GM18508 (cell line): ENCODE measurements at regions not wholly inside any gene's neighbourhood (a gene's known extent, or its start where the extent isn't known, plus 50 kb on each side); places are given as distances from the start of the nearest gene placed in this dataset.

Source experiments
- ATAC-seq: cut with Tn5 transposase; IDR thresholded peaks from one replicate; pipeline ENCODE4 v1.9.1; 2021; ENCODE audit warnings: moderate number of reproducible peaks; ENCODE audit not compliant: insufficient read depth, unreplicated experiment

GRCh38 chr7:49243521-49243920 is 319.2 kb downstream of the CDC14C start:
- ATAC-seq: no peak

DNA sequence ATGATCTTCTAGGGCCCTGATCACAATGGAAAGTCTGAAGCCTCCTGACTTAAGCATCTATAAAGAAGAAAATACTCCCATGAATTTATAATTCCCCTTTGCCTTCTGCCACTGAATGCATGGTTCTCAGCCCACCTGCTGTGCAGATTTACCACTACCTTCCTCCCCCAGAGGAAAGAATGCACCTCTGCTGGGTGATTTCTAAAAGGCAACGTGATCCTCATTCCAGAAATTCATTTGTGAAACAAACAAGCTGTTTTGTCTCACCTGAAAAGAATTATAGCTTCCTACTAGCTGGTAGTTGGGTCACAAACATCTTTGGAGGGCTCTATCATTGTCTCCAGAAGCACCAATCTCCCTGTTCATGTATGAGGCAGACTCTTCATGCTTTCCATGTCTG is 320.2 kb downstream of the CDC14C start:
- ATAC-seq: no peak

- no peak for ATAC-seq
Measured at GRCh38 chr7:49245062-49245461, 320.7 kb downstream of the CDC14C start.

DNA sequence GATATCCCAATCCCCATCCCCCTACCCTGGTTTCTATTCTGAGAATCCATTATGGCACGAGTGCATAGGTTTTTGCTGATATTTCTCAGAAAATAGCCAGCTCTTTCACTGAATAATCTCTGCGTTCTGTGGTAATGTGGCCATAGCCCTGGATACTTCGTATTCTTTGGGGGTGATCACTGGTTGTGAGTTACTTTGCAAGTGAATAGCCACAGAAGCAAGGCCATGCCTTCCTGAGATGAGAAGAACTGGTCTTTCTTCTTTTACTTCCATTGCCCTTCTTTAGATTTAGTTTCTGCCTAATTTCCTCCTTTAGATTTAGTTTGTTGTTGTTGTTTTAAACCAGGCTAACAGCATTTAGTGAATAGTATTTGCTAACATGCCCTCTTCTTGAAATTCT is 323.4 kb downstream of the CDC14C start:
- ATAC-seq: no peak

GRCh38 chr7:49255054-49255453 is 330.7 kb downstream of the CDC14C start:
- no peak for ATAC-seq

DNA sequence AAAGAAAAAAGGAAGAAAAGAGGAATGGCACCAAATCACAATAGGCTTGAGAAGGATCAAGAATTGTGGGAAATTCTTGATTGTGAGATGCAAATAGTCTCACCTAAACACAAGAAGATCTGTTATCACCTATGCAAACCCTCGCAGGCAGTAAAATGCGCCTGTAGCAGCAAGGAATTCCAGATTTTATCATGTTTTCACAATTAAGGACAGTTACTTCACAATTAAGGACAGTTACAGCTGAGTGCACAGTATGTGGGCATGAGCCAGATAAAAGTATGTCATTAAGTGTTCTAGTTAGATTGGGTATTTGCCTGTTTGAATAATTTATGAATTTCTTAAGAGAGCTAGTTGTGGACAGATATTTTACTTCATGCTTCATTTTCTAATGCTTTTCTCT is 336.2 kb downstream of the CDC14C start:
- no peak for ATAC-seq

- no peak for ATAC-seq
Measured at GRCh38 chr7:49261928-49262327, 337.6 kb downstream of the CDC14C start.

- no peak for ATAC-seq
Measured at GRCh38 chr7:49264530-49264929, 340.2 kb downstream of the CDC14C start.

- ATAC-seq: no peak
Measured at GRCh38 chr7:49273897-49274296, 349.6 kb downstream of the CDC14C start.

- no peak for ATAC-seq
Measured at GRCh38 chr7:49279891-49280290, 355.5 kb downstream of the CDC14C start.

- ATAC-seq: no peak
Measured at GRCh38 chr7:49287653-49288052, 363.3 kb downstream of the CDC14C start.

GRCh38 chr7:49294611-49295010 is 370.3 kb downstream of the CDC14C start:
- no peak for ATAC-seq

- no peak for ATAC-seq
Measured at GRCh38 chr7:49295146-49295545, 370.8 kb downstream of the CDC14C start.

DNA sequence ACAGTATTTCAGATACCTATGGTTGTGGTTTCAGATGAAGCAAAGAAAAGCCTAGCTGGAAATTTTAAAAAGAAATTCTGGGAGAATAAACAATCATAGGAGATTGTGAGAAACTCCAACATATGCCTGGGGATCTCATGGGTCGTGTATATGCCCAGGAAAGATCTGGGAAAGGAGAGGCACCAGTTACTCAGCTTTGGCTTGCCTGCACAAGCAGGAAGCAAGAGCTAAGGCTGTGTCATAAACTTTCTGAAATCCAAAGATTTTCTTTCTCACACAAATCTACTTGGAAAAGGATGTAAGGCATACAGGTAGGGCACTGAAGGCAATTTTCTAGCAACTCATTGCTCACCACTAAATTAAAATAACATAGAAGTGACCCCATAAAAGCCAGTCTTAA is 373.6 kb downstream of the CDC14C start:
- ATAC-seq: no peak

DNA sequence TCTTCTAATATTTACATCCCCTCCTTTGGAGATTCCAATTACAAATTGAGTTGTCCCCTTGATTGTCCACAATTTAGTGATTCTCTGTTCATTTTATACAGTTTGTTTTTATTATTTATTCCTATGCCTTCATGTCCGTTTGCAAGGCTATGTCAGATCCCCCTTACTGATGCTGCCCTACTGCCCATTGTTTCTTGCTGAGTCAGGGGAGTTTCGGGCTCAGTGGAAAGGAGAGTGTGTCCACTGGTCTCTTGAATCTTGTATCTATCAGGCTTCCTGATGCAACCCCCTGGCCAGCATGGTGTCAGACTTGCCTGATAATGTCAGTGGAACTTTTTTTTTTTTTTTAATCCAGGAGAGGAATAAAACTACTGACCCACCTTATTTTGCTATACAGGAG is 384.4 kb downstream of the CDC14C start:
- ATAC-seq: no peak

GRCh38 chr7:49320083-49320482 is 395.7 kb downstream of the CDC14C start:
- ATAC-seq: no peak

- no peak for ATAC-seq
Measured at GRCh38 chr7:49321843-49322242, 397.5 kb downstream of the CDC14C start.

GRCh38 chr7:49322476-49322875 is 398.1 kb downstream of the CDC14C start:
- no peak for ATAC-seq

DNA sequence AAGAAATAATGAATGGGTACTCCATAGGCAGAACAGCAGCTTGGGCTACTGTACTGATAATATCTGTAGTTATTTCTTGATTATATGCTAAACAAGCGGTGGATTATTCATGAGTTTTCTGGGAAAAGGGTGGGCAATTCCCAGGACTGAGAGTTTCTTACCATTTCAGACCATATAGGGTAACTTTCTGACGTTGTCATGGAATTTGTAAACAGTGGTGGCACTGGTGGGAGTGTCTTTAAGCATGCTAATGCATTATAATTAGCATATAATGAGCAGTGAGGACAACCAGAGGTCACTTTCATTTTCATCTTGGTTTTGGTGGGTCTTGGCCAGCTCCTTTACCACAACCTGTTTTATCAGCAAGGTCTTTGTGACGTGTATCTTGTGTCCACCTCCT is 399.7 kb downstream of the CDC14C start:
- no peak for ATAC-seq

DNA sequence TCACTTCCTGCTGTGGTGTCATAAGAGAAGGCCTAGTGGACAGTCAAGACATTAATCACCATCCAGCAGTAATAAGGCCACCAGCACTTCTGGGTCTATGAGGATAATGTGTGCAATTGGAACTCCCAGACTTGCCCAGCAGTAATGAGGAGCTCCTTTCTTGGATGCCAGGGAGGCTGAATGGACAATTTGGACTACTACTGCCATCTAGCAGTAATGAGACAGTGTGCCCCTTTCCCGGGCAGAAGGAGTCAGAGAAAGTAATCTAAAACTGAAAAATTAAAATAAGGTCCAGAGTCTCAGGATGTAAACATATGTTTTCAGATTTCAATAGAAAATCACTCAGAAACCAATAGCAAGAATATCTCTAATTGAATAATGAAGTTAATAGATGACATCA is 400.4 kb downstream of the CDC14C start:
- no peak for ATAC-seq

DNA sequence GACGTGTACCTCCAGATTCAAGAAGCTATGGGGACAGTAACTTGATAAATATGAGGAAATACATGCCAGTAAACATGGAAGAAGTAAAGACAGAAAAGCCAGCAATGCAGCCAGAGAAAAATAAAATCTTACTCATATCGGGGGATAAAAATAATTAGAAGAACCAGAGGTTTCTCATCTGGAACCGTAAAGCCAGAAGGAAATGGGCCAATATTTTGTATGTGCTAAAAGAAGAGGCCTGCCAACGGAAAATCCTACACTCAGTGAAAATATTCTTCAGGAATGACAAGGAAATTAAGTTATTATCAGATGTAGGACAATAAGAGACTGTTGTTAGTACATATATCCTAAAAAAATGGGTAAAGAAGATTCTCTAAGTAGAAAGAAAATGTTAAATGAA is 401.2 kb downstream of the CDC14C start:
- ATAC-seq: no peak

DNA sequence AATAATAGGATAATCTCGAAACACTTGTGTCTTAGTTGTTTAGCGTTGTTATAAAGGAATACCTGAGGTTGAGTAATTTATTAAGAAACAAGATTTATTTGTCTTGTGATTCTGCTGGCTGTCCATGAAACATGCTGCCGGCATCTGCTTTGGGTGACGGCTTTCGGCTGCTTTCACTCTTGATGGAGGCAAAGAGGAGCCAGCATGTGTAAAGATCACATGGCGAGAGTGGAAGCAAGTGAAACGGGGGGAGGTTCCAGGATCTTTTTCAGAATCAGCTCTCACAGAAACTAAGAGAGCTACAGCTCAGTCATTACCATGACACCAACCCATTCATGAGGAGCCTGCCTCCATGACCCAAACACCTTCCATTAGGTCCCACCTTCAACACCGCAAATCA is 402.8 kb downstream of the CDC14C start:
- ATAC-seq: no peak

- ATAC-seq: no peak
Measured at GRCh38 chr7:49333180-49333881, 409.0 kb downstream of the CDC14C start.
